Sigmoid colon (tissue), 4 donors: ENCODE measurements at regions not wholly inside any gene's neighbourhood (a gene's known extent, or its start where the extent isn't known, plus 50 kb on each side); places are given as distances from the start of the nearest gene placed in this dataset.

Source experiments
- POLR2A ChIP-seq, 2 donors: fragments of 450-650 bp; IDR thresholded peaks; one replicate each; pipeline ENCODE4 v1.6.1; 2016; ENCODE audit warnings: antibody characterized with exemption in 2 of 2, mild to moderate bottlenecking in 2 of 2, moderate library complexity in 2 of 2
- POLR2AphosphoS5 ChIP-seq, 4 donors: sonication (generic); formaldehyde crosslinking; IDR thresholded peaks; one replicate each; pipeline ENCODE4 v1.6.1; 2017; ENCODE audit warnings: antibody characterized with exemption in 4 of 4
- TF ChIP-seq, protein P1 (sequence below), 4 experiments: fragments of 450-650 bp in 3 of 4; fragments of 200-600 bp in 1 of 4; IDR thresholded peaks; one replicate each; pipeline ENCODE4 v1.5.1; 2016 to 2019; ENCODE audit warnings: antibody characterized with exemption in 4 of 4, mild to moderate bottlenecking in 3 of 4, moderate library complexity in 2 of 4

DNA sequence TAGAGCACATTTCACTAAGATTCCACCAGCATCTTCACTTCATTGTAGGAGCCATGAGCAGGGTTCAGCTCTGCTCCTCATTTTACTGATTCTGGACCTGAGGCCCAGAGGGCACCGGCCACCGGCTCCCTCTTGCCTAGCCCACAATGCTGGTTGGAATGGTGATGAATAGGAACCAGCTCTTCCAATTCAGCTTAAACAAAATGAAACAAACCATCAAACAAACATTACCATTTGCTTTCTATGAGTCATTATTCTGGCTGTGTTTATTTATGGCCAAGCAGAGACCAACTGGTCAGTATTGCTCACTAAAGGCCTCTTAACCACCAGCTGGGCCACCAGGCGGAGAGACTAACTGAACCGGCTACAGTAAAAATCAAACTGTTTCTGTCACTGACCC lies 176.7 kb downstream of the MTX2 start:
- TF ChIP-seq, protein P1, sequence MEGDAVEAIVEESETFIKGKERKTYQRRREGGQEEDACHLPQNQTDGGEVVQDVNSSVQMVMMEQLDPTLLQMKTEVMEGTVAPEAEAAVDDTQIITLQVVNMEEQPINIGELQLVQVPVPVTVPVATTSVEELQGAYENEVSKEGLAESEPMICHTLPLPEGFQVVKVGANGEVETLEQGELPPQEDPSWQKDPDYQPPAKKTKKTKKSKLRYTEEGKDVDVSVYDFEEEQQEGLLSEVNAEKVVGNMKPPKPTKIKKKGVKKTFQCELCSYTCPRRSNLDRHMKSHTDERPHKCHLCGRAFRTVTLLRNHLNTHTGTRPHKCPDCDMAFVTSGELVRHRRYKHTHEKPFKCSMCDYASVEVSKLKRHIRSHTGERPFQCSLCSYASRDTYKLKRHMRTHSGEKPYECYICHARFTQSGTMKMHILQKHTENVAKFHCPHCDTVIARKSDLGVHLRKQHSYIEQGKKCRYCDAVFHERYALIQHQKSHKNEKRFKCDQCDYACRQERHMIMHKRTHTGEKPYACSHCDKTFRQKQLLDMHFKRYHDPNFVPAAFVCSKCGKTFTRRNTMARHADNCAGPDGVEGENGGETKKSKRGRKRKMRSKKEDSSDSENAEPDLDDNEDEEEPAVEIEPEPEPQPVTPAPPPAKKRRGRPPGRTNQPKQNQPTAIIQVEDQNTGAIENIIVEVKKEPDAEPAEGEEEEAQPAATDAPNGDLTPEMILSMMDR (IDR thresholded peaks at IDR 0.05): no peak
- TF ChIP-seq POLR2A (IDR thresholded peaks at IDR 0.05) (no peak), POLR2AphosphoS5 (IDR thresholded peaks at IDR 0.05) (no peak)
